NCI-H748 treated with DMSO at 0.1 percent for 48 hours (cell line): ENCODE measurements at regions not wholly inside any gene's neighbourhood (a gene's known extent, or its start where the extent isn't known, plus 50 kb on each side); places are given as distances from the start of the nearest gene placed in this dataset.
"Not testable (repeated sequence)": the region's sequence is repeated elsewhere in the genome, so short reads cannot be mapped to it uniquely, and the experiment has no call there.

Source experiments
- DNase-seq: peaks from one replicate; lab custom pipeline; 2025; lab: John Stamatoyannopoulos, UW

DNA sequence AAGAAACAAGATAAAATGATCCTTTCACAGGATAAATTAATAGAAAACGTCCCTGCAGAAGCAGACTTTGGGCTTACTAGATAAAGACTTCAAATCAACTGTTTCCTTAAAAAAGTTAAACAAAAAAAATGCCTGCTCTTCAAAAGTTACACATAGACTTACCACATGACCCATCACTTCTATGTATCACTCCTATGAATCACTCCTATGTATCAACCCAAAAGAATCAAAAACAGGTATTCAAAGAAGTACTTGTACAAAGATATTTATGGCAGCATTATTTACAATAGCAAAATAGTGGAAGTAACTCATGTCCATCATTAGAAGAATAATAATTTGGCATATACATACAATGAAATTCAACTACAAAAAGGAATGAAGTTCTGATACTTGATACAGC lies 56.3 kb upstream of the PRDM9 start:
- DNase-seq, result no peak

GRCh38 chr5:23450187-23450586 lies 57.2 kb upstream of the PRDM9 start:
- DNase-seq, result no peak

DNA sequence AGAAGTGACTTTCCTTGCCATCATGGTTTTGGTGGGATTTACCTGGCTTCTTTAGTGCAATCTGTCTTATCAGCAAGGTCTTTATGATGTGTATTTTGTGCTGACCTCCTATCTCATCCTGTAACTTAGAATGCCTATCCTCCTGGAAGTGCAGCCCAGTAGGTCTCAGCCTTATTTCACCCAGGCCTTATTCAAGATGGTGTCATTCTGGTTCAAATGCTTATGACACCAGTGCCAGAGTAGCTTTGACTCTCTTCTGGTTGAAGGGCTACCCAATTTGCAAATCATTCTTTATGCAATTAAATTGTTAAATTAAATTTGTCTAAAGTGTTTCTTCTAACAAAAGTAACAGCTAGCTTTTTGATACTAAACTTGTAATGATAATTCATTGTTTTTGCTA lies 58.8 kb upstream of the PRDM9 start:
- no peak for DNase-seq

DNA sequence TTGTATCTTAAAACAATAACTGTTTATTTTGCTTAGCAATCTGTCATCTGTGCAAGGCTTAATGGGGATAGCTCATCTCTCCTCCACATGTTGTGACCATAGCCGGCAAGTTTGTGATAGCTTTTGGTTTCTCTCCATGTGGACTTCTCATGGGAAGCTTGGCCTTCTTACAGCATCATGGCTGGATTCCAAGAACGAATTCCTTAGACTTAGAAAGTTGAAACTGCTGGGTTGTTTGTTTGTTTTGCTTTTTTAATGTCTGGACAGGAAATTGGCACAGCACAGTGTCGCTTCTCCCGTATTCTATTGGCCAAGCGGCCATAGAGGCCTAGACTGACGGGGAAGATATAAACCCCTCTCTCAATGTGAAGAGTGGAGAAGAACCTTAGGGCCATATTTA lies 61.0 kb upstream of the PRDM9 start:
- no peak for DNase-seq

DNA sequence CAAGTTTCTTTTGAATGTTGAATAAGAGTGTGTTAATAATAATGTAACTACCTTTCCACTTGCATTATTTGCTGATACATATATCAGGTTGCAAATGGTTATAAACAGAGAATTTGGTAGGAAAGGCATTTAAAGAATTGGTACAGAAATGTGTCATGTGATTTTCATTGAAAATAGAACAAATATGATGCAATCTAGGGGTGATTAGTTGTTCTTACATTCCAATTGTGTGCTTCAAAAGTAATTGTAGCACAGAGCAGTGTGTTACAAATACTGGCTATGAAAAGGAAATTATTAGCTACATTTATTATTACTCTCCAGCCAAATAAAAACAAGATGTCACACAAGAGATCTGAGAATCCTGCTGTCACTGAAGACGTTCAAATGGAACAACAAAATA lies 61.8 kb upstream of the PRDM9 start:
- DNase-seq, result no peak

DNA sequence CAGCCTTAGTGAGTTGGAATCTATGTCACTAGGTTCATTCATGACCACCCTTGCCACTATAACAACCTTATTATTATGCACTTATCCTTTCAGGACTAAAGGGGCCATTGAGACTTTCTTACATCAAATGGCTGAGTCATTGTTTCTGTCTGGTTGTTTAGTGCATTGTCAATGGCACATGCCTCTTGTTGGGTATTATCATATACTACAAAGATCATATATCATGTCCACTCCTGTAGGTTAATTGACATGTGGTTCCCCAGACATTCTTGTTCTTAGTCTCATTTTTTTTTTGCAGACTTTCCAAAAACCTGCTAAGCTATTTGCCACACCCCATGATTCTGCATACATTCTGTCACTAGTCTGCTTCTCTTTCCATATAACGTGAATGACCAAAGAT lies 66.7 kb upstream of the PRDM9 start:
- DNase-seq, result no peak

DNA sequence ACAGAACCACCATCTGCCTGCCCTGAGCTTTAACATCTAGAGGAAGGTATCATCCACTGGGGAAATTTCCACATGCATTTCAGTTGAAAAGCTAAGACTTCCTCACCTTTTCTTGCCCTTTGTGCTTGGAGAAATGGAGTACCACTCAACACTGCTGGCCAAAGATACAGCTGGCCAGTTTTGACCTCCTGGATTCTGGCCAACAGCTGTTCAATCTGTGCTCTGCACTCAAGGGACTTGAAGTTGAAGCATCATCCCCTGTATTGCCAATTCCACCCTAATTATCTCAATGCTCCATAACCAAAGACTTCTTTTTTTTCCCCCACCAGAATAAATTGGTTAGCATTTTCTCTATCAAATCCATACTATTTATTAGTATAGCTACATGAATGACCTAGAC lies 70.4 kb upstream of the PRDM9 start:
- no peak for DNase-seq

GRCh38 chr5:23433534-23434315 lies 73.7 kb upstream of the PRDM9 start:
- no peak for DNase-seq

GRCh38 chr5:23428705-23429104 lies 78.7 kb upstream of the PRDM9 start:
- no peak for DNase-seq

GRCh38 chr5:23420214-23420613 lies 87.2 kb upstream of the PRDM9 start:
- not testable (repeated sequence) for DNase-seq

DNA sequence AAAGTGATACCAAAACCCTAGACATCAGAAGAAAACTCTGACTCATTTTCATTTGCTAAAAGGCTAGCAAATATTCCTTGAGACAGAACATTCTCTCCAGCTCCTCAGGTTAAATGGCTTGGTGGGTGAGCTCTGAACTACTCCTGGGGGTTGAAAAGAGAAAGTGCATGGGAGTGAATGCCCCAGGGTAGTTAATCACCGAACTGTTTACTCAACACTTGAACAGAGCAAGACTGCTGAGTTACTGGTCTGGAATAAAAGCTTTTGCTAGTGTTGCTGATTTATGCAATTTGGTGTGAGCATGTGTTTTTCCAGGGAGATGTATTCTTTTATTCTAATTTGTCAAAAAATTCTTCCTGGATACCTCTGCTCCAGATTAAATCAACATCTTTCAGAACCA lies 88.3 kb upstream of the PRDM9 start:
- peak; percentile 95 for DNase-seq

DNA sequence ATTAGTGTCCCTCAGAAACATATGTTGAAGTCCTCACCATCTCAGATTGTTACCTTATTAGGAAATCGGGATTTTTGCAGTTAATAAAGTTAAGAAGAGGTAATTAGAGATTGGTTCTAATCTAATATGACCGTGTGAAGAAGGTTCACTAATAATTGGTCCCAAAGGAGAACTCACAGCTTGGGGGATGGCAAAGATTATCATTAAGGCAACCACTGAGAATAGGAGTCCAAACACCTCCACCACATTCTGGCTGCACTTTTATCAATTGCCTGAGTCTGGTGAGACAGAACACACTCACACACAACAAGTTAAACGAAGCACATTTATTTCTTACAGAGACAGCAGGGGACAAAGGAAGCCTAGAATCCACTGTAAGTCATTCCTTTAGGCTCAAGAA lies 94.9 kb upstream of the PRDM9 start:
- DNase-seq, result no peak

GRCh38 chr5:23411994-23412393 lies 95.4 kb upstream of the PRDM9 start:
- no peak for DNase-seq

- peak; percentile 59 for DNase-seq
Observed at GRCh38 chr5:23411200-23411599, 96.2 kb upstream of the PRDM9 start.

DNA sequence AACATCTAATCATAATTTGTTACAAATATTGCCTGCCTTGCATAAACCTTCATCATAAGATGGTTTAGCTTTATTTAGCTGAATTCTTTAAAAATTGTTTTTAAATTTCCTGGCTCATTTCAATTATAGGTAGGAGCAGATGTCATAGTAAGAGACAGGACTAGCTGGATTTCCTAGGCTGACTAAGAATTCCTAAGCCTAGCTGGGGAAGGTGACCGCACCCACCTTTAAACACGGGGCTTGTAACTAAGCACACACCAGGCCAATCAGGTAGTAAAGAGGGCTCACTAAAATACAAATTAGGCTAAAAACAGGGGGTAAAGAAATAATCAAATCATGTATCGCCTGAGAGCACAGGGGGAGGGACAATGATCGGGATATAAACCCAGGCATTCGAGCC lies 96.6 kb upstream of the PRDM9 start:
- not testable (repeated sequence) for DNase-seq

DNA sequence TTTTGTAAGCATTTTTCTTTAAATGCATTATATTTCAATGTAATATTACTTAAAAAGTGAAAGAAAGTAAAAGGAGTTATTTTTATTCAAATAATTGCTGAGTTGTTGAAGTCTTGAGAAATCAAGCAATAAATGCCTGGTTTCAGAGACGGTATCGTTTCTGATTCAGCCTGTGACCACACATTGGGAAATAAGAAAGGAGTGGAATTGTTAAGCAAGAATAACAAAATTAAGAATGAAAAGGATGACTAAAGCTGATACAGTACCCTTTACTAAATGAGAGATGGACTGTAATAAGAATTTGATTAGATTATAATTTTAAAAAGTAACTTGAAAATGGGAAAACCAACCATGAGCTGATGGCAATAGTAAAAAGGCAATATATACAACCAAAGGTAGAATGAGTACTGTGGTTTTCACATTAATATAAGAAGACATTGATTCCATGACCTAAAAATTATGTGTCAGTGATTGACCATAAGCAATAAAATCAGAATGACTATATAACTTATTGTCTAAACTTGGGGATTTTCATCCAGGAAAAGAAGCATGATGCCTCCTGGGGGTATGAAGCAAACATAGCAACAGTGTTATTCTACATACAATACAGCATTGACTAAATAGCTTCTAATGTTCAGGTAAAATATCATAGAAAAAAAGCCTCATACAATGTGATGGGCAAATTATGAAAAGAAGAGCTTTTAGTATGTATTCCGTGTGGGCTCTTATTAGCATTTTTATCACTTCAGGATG lies 101.9 kb upstream of the PRDM9 start:
- DNase-seq, result no peak

- no peak for DNase-seq
Observed at GRCh38 chr5:23402585-23402984, 104.8 kb upstream of the PRDM9 start.

GRCh38 chr5:23400951-23401350 lies 106.5 kb upstream of the PRDM9 start:
- DNase-seq, result no peak

GRCh38 chr5:23396346-23396745 lies 111.1 kb upstream of the PRDM9 start:
- DNase-seq, result no peak

GRCh38 chr5:23389291-23390101 lies 117.9 kb upstream of the PRDM9 start:
- DNase-seq, result no peak

DNA sequence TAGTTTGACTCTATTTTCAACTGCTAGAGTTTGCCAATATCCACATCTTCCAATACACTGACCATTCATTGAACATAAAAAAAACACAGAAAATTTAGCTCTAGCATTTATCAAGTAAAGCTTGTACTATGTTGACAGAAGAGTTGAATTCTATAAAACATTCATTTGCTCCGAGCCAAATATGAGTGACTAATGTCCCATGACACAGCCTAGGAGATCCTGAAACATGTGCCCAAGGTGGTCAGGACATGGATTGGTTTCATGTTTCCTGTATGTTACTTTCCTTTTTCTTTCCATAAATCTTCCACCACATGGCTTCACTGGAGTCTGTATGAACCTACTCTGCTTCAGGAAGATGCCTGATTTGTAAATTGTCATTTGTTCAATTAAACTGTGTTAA lies 122.4 kb upstream of the PRDM9 start:
- DNase-seq, result no peak

- DNase-seq, result no peak
Observed at GRCh38 chr5:23372177-23372576, 135.2 kb upstream of the PRDM9 start.

DNA sequence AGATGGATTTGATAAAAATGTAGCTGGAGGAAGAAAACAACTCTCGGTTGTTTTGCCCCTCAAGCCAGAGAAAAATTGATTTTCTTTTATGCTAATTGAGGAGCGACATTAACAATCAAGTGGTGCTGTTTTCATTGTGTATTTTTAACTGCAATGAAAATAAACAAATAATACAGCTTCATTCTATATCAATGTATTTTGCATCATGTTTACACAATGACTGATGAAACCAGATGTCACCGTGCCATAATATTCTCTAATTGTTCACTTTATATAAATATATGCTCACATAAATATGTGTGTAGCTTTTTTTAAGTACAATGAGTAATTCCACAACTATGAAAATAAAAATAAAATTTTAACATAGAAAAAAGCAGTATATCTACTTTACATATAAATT lies 139.0 kb upstream of the PRDM9 start:
- no peak for DNase-seq
